HK-2 (cell line): ENCODE measurements at regions not wholly inside any gene's neighbourhood (a gene's known extent, or its start where the extent isn't known, plus 50 kb on each side); places are given as distances from the start of the nearest gene placed in this dataset.
A peak's percentile ranks its signal among the peaks of the same experiment; 100 is the strongest.
"Not testable (repeated sequence)": the region's sequence is repeated elsewhere in the genome, so short reads cannot be mapped to it uniquely, and the experiment has no call there.

Experiments
- DNase-seq: peaks from one replicate; pipeline ENCODE4 v3.0.0-alpha.2; 2018; ENCODE audit not compliant: unreplicated experiment

- DNase-seq = no peak
Measured at GRCh38 chr1:157219600-157219999, 81.4 kb upstream of the ETV3 start.

- no peak for DNase-seq
Measured at GRCh38 chr1:157219182-157219581, 81.0 kb upstream of the ETV3 start.

DNA sequence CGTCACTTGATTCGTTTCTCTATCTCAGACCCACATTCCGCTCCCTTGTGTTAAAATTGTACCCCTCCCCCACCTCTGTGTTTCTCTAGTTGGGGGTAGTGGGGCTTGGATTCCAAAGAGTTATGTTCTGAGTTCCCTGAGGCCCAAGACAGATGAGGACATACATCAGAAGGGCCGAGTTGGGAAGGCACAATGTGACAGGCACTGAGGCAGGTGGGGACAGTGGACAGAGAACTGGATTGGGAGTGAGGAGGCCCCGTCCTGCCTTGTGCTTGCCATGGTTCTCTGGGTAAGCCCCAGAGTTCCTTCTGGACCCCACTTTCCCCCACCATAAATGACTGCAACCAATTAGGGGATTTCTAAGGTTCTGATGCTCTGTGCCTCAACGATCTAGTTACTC lies 80.5 kb upstream of the ETV3 start:
- no peak for DNase-seq

GRCh38 chr1:157217486-157217885 lies 79.3 kb upstream of the ETV3 start:
- no peak for DNase-seq

- no peak for DNase-seq
Measured at GRCh38 chr1:157213836-157214235, 75.6 kb upstream of the ETV3 start.

- DNase-seq = no peak
Measured at GRCh38 chr1:157209514-157209913, 71.3 kb upstream of the ETV3 start.

GRCh38 chr1:157205982-157206381 lies 67.8 kb upstream of the ETV3 start:
- not testable (repeated sequence) for DNase-seq

- no peak for DNase-seq
Measured at GRCh38 chr1:157203166-157203565, 65.0 kb upstream of the ETV3 start.

DNA sequence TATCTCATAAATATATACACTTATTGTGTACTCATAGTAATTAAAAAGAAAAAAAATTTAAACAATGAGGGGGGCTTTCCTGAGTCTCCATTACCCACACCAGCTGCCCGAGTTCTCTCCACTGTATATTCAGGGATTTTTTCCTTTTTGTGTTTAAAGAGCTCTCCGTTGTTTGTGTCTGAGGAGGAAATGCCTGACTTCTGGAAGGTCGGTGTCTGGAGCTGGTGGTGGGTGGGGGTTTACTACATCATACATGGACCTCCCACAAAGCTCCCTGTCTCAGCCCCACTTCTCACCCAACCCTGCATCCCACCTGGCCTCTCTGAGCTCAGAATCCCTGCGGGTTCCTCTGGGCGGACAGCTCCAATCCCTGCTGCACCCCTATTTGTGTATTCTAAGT lies 64.1 kb upstream of the ETV3 start:
- no peak for DNase-seq

DNA sequence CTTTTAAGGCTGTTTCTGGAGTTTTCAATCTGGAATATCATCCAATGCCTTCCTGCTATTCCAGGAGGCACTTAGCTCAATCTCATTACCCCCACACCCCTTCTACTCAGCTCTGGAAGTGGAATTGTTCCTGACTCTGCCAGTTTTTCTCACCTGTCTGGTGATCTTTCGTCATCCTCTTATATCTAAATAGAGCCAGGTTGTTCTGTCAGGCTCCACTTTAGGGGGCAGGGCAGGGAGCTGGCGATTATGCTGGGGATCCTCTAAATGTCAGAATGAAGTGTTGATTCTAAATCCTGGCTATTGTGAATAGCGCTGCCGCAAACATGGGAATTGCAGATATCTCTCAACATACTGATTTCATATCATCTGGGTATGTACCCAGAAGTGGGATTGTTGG lies 63.6 kb upstream of the ETV3 start:
- no peak for DNase-seq

- no peak for DNase-seq
Measured at GRCh38 chr1:157200451-157200850, 62.3 kb upstream of the ETV3 start.

DNA sequence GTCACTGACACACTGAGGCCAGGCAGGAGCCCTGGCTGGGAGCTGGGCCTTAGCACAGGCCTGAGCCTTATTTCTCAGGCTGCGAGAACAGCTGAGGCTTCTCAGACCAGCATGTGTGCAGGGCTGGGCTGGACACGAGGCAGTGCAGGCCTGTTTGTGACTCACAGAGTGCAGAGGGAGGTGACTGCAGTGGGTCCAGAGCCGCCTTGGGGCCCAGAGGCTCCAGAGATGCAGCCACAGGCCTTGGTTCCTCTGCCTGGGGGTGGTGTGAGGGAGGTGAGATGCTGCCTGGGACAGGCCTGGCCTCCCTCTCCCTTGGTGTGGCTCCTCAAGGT lies 61.2 kb upstream of the ETV3 start:
- no peak for DNase-seq

GRCh38 chr1:157198619-157199420 lies 60.6 kb upstream of the ETV3 start:
- no peak for DNase-seq

GRCh38 chr1:157197906-157198435 lies 59.8 kb upstream of the ETV3 start:
- no peak for DNase-seq

DNA sequence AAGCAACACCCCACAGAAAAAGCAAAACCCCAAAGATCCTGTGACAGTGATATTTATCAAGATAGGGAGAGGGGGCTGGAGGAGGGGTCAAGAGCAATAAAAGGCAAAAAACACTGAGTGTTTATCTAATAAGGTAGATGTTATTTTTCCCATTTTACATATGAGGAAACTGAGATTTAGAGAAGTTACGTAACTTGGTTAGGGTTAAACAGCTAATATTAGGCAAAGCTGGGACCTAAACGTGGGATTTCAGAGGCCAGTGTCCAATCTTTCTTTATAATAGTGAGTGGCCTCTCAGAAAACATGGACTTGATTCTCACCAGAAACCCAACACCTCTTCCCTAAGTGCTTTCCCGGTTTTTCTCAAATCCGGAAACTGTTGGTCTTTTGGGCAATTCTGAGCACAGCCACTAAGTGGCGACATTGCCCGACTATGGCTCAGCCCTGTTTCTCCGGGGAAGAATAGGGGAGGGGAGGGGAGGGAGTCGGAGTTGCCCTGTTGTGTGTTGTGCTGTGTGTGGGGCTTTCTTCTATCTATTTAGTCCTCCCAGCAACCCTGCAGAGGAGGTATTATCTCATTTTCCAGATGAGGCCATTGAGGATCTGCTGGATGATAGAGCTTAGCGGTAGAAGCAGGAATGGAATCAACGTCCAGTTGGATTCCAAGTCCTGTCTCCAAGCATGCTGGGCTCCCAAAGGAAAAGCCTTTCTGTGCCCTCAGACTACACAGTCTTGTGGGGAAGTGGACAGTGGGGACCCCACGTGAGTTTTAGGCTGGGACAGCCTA lies 58.7 kb upstream of the ETV3 start:
- DNase-seq = not testable (repeated sequence)

DNA sequence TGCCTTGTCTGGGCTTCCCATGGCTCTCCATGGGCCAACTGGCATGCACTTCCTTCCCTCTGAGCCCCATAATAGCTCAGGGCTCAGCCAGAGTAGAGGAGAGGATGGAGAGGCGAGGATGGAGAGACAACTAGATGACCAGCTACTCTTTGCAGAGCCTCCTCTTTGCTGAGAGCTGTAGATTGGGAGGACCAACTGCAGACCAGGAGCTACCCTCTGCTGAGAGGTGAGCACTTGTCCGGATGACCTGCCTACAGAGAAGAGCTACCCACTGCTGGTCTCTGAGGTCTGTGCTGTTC lies 58.0 kb upstream of the ETV3 start:
- no peak for DNase-seq

- DNase-seq = no peak
Measured at GRCh38 chr1:157195521-157196244, 57.5 kb upstream of the ETV3 start.

- DNase-seq = no peak
Measured at GRCh38 chr1:157194731-157195520, 56.7 kb upstream of the ETV3 start.

GRCh38 chr1:157193702-157194391 lies 55.7 kb upstream of the ETV3 start:
- DNase-seq = peak; percentile 69

- DNase-seq = no peak
Measured at GRCh38 chr1:157193219-157193618, 55.0 kb upstream of the ETV3 start.
